ENCODE measurements at regions not wholly inside any gene's neighbourhood (a gene's known extent, or its start where the extent isn't known, plus 50 kb on each side); places are given as distances from the start of the nearest gene placed in this dataset.

- TF ChIP-seq BCL11A (IDR thresholded peaks at IDR 0.05; ENCODE audit: low read depth in 2 of 2, low read length in 2 of 2) (no peak), SUZ12 (IDR thresholded peaks at IDR 0.05; ENCODE audit: low read length) (no peak), JUN (IDR thresholded peaks at IDR 0.05; ENCODE audit: low read depth, low read length) (no peak), TAF1 (IDR thresholded peaks at IDR 0.05; ENCODE audit: low read depth, low read length) (no peak), NRF1 (IDR thresholded peaks at IDR 0.05; ENCODE audit: low read depth, low read length) (no peak), CHD7 (IDR thresholded peaks at IDR 0.05; ENCODE audit: insufficient replicate concordance, low read length) (no peak), SP2 (IDR thresholded peaks at IDR 0.05; ENCODE audit: low read length) (no peak)
Measured at GRCh38 chr14:22477569-22478194, 111.3 kb downstream of the DAD1 start (continued).
